ENCODE measurements at regions not wholly inside any gene's neighbourhood (a gene's known extent, or its start where the extent isn't known, plus 50 kb on each side); places are given as distances from the start of the nearest gene placed in this dataset.

GRCh38 chr4:96131186-96131585 lies 291.3 kb downstream of the PDHA2 start:
- TF ChIP-seq ZFX (IDR thresholded peaks at IDR 0.05): no peak
- TF ChIP-seq, protein P1, sequence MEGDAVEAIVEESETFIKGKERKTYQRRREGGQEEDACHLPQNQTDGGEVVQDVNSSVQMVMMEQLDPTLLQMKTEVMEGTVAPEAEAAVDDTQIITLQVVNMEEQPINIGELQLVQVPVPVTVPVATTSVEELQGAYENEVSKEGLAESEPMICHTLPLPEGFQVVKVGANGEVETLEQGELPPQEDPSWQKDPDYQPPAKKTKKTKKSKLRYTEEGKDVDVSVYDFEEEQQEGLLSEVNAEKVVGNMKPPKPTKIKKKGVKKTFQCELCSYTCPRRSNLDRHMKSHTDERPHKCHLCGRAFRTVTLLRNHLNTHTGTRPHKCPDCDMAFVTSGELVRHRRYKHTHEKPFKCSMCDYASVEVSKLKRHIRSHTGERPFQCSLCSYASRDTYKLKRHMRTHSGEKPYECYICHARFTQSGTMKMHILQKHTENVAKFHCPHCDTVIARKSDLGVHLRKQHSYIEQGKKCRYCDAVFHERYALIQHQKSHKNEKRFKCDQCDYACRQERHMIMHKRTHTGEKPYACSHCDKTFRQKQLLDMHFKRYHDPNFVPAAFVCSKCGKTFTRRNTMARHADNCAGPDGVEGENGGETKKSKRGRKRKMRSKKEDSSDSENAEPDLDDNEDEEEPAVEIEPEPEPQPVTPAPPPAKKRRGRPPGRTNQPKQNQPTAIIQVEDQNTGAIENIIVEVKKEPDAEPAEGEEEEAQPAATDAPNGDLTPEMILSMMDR (conservative IDR thresholded peaks at IDR 0.05): no peak
- H3K27ac ChIP-seq: no peak overlapping the region

DNA sequence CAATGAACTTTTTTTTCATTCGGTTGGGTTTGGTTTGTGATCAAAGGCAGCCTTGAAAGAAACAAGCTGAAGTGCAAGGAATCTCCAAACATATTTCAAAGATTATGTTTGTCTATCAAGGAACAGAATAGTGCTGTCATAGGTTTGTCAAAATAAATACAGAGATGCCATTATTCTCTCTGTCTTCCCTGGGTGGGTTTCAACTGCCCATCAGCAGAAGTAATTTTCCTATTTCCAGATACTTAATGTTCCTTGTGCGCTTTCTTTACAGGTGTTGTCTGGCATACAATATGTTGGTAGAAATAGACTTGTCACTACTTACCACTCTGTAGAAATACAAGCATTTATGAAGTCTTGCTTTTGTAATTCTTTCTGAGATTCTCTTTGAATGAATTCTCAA lies 294.9 kb downstream of the PDHA2 start:
- no peak for TF ChIP-seq ZFX (IDR thresholded peaks at IDR 0.05)
- TF ChIP-seq, protein P1 (conservative IDR thresholded peaks at IDR 0.05): no peak

DNA sequence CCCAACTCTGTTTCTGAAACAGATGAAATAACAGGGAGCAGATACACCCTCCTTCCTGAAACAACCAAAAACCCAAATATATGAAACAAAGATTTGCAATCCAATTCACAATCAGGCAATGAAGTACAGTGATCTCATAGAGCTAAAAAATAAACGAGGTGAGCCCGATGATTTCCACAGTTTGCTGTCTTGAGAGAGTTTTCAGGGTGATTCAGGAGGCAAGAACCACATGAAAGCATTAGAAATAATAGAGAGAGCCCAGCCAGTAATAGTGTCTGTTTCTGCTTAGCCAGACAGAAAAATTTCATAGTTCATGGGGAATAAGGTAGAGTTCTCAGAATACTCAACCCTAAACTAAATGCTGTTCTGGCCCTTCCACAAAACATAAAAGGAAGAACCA lies 296.2 kb downstream of the PDHA2 start:
- TF ChIP-seq ZFX (IDR thresholded peaks at IDR 0.05): no peak
- TF ChIP-seq, protein P1 (conservative IDR thresholded peaks at IDR 0.05): no peak
- H3K27ac ChIP-seq: no peak overlapping the region

More for the DNA sequence above, 294.9 kb downstream of the PDHA2 start:
- no peak overlapping the region for H3K27ac ChIP-seq

DNA sequence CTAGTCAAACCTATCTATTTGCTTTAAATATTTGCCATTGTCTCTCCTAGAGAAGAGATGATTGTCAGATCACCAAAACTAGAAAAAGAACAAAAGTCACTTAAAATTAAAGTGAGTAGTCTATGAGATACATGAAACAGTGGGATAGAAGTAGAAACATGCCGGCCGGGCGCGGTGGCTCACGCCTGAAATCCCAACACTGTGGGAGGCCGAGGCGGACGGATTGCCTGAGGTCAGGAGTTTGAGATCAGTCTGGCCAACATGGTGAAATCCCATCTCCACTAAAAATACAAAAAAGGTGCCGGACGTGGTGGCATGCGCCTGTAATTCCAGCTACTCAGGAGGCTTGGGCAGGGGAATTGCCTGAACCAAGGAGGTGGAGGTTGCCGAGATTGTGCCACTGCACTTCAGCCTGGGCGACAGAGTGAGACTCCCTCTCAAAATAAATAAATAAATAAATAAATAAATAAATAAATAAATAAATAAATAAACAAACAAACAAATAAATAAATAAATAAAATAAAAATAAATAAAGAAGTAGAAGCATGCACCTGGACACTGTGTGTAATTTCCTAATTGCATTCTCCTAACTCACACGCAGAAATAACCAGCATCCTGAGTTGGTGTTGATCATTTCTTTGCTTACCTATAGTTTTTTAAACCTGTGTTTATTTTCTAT lies 299.5 kb downstream of the PDHA2 start:
- no peak for TF ChIP-seq ZFX (IDR thresholded peaks at IDR 0.05)
- TF ChIP-seq, protein P1 (conservative IDR thresholded peaks at IDR 0.05): no peak
- no peak overlapping the region for H3K27ac ChIP-seq

- TF ChIP-seq, protein P1 (conservative IDR thresholded peaks at IDR 0.05): no peak
- no peak for TF ChIP-seq ZFX (IDR thresholded peaks at IDR 0.05)
Measured at GRCh38 chr4:96145601-96146000, 305.7 kb downstream of the PDHA2 start.

GRCh38 chr4:96146686-96147085 lies 306.8 kb downstream of the PDHA2 start:
- TF ChIP-seq, protein P1 (conservative IDR thresholded peaks at IDR 0.05): no peak
- no peak for TF ChIP-seq ZFX (IDR thresholded peaks at IDR 0.05)
- H3K27ac ChIP-seq: no peak overlapping the region

More at GRCh38 chr4:96145601-96146000, 305.7 kb downstream of the PDHA2 start:
- no peak overlapping the region for H3K27ac ChIP-seq

GRCh38 chr4:96149894-96150293 lies 310.0 kb downstream of the PDHA2 start:
- TF ChIP-seq, protein P1 (conservative IDR thresholded peaks at IDR 0.05): no peak
- TF ChIP-seq ZFX (IDR thresholded peaks at IDR 0.05): no peak

More at GRCh38 chr4:96149894-96150293, 310.0 kb downstream of the PDHA2 start:
- no peak overlapping the region for H3K27ac ChIP-seq
